Kidney tubule cell (primary cell): ENCODE measurements at regions not wholly inside any gene's neighbourhood (a gene's known extent, or its start where the extent isn't known, plus 50 kb on each side); places are given as distances from the start of the nearest gene placed in this dataset.

ENCODE experiments used
- DNase-seq: peaks from one replicate; pipeline ENCODE4 v3.0.0-alpha.2; 2018; ENCODE audit warnings: low spot score

DNA sequence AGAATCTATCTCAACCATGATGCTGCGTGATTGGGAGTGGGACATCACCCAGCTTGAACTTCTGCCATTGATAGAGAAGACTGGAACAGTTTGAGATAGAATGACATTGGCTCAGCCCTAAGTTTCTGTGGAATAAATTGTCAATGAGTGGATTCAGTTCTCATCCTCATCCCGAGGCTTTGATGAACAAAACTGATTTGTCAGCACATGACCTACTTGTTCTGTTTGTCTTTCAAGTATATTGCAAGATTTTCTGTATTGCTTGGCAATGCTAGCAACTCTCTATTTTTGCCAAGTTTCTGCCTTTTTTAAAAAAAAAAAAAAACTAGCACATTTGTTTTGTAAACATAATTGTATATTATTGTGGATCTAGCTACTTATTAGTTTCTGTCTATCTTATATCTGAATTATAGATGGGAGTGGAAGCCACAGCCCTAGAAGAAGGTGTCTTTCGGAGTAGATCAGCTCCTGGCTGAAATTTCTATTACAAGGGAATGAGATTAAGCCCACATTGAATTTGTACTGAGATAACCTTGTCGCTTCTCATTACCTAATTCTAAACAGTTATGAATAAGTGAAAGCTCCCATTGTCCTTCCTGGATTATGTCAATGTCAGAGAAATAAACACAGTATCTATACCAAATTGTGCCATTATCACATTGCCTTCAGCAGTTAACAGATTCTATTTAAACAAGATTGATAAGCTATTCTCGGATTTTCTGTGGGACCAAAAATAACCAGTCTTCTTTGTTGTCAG, 166.1 kb downstream of the TNFSF13B start:
- no peak for DNase-seq

GRCh38 chr13:108437496-108437895, 168.0 kb downstream of the TNFSF13B start:
- peak; percentile 2 for DNase-seq

DNA sequence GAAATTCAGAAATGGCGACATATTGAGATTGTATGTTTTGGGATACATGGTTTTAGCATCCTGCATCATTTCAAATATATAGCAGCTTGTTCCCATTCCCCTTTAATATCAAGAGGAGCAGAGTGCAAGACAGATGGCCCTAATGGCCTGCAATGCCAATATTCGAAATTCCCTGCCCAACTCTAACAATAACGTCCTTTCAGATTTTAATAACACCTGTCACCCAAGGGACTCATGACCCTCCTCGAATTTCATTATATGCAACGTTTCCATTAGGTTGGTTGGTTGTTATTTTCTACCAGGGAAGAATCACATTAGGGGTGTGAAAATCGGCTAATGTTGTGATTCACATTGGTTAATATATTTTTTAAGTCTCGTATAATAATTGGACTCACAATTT, 170.0 kb downstream of the TNFSF13B start:
- no peak for DNase-seq

DNA sequence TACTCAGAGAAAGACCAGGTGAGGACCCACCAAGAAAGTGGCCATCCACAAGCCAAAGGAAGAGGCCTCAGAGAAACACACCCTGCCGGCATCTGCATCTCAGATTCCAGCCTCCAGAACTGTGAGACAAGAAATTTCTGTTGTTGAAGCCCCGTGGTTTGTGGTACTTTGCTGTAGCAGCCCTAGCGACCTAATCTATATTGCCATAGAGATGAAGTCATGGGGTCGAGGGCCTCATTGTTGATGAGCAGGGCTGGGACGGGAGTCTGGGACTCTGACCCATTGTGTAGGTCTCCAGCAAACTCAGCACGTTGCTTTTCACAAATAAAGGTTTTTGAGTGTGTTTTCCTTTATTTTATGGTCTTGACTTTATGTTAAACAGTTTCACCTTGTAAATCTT, 174.9 kb downstream of the TNFSF13B start:
- DNase-seq: no peak

DNA sequence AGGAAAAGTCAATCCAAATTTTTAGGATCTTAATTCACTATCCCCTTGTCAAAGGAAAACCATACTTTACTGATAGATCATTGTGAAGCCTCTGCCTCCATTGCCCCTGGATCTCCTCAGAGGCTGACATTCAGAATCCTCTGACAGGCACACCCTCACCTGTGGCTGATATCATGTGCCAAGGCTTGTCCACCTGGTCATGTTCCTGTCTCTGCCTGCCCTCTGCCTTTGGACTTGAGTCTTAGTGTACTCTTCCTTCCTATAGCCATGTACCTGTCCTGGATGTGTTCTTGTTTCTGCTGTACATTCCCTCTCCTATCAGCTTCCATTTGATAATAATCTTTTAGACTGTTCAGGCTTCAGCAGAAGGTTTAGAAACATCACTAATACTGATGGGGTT, 179.4 kb downstream of the TNFSF13B start:
- DNase-seq: no peak

GRCh38 chr13:108451121-108451520, 178.3 kb upstream of the MYO16 start:
- no peak for DNase-seq

DNA sequence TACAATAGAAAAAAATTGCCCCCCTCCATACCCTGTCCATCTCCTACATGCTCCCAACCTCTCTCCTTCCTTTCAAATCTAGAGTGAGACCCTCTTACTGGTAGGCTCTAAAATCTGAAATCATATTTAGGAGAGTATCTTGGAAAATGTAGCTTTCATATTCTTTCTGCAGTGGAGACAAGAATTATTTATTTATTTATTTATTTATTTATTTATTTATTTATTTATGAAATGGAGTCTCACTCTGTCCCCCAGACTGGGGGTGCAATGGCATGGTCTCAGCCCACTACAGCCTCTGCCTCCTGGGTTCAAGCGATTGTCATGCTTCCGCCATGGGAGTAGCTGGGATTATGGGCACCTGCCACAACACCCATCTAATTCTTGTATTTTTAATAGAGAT, 174.1 kb upstream of the MYO16 start:
- no peak for DNase-seq

GRCh38 chr13:108460043-108460442, 169.4 kb upstream of the MYO16 start:
- DNase-seq: no peak

DNA sequence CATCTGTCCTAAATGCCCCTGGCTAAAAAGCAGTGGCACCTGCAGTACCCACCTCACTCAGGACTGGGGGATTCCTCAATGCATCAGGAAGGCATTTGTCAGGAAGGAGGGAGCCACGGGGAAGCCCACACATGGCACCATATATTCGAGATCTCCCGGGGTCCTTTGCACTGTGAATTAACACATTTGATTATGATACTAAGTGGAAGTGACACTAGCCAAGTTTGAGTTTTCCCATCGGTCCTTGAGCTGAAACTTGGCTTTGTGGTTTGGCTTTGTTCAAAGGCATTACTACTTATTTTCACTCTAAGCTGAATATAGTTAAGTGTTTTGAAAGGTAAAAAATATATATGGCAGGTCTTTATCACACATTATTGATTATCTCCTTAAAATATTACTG, 168.7 kb upstream of the MYO16 start:
- DNase-seq: no peak

GRCh38 chr13:108463340-108463739, 166.1 kb upstream of the MYO16 start:
- peak; percentile 93 for DNase-seq

DNA sequence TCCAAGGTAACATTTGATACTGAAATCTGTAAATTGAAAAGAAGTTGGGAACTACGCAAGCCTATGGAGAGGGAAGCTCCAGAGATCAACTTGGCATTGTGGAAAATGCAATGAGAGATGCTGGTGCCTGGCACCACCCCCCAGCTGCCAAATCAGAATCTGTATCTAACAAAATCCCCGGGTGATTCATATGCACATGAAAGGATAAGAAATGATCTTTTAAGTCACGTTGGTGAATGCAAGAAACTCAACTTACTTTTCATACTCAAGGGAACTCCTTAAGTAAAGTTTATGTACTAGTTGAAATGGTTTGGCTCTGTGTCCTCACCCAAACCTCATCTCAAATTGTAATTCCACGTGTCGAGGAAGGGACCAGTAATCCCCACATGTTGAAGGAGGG, 158.5 kb upstream of the MYO16 start:
- no peak for DNase-seq

- no peak for DNase-seq
Observed at GRCh38 chr13:108475181-108475580, 154.2 kb upstream of the MYO16 start.

GRCh38 chr13:108477376-108477775, 152.0 kb upstream of the MYO16 start:
- DNase-seq: no peak

DNA sequence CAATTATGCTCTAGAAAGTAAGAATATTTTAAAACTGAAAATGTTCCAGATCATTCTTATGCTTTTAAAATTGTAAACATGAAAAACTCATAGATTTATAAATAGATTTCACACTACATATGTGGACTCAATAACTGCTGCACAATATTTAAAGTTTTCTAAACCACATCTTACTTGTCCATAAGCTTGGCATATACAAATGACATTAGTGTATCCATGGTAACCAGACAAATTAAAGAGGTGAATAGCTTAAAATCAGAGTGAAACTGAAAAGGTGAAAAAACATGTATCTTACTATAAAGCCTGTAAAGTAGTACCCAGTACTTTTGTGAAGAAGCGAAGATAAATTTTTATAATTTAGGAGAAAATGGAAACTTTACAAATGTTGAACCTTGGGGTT, 151.2 kb upstream of the MYO16 start:
- DNase-seq: no peak

DNA sequence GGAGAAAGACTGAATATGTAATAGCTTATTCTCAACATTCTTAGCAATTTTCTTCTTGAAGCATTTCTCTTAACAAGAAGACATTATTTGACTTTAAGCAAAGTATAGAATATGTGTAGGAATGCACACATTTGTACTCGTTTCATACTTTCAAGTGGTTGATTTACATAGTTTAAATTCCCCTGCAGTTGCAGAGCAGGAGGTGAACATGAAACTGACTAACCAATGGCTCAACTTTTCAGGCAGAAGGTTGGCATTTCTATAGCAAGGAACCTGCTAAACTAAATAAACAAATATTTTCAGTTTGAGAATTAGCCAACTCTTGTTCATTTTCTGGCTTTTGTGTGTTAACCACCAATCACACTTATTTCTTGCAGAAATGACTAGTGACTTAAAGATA, 145.4 kb upstream of the MYO16 start:
- DNase-seq: no peak

- no peak for DNase-seq
Observed at GRCh38 chr13:108486096-108486495, 143.3 kb upstream of the MYO16 start.

DNA sequence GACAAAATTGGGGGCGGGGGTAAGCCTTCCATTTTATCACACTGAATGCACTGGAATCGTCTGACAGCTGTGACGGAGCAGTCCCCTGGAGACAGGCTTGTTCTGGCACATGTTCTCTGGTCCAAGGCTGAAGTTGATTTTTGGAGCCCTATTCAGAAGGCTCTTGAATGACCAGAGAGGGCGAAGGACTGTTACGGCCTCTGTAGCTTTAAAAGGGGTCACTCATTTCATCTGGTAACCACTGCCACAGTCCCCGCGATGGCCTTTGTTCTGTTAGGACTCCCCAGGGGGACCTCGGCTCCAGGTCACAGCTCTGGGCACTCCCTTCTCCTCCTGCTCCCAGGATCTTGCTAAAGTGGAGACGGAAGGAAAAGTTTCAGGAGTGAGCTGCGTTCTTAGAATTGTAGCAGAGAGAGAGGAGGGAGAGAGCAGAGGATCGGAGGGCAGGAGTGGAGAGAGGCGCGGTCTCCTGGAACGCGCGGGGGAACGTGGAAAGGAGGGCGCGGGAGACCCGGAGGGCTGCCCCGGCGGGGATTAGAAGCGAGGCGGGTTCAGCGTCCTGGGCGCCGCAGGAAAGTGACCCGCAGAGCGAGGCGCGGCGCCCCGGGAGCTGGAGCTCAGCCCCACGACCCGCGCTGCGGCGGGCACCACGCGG, 134.3 kb upstream of the MYO16 start:
- peak; percentile 5 for DNase-seq

- peak; percentile 19 for DNase-seq
Observed at GRCh38 chr13:108495646-108496361, 133.6 kb upstream of the MYO16 start.

DNA sequence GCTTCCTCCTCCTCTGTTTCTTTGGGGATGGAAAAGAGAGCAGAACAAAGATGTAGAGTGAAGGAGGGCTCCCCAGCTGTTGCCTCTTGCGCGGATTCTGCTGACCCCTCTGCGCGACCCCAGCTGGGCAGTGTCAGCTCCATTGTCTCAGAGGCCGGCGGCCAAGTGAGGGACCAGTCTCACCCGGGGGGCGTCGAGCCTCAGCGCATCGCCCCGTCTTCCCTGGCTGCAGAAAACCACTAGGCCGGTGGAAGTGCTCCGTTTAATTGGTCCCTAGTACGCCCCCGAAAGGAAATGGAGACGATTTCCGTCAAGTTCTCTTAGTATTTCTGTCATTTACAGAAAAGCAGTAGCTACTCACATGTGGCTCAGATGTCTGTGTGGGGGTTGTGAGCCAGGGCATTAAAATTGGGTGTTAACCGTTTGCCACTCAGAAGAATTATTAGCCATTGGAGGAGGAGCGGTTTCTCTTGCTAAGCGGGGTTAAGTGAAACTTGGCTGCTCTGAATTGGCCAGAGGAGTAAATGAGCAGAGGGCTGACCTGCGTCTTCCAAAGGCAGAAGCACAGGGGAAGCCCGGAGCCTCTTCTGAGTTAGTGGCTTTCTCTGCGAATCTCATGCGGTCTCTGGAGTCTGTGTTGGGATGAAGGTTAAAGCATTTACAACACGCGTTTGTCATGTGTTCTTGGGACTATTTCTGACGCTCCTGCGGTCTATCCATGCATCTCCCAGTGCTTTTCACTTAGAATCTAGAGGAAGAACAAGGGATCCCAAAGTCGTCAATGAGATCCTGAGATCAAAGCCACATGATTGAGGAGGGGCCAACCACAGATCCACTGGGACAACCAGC, 132.8 kb upstream of the MYO16 start:
- no peak for DNase-seq

DNA sequence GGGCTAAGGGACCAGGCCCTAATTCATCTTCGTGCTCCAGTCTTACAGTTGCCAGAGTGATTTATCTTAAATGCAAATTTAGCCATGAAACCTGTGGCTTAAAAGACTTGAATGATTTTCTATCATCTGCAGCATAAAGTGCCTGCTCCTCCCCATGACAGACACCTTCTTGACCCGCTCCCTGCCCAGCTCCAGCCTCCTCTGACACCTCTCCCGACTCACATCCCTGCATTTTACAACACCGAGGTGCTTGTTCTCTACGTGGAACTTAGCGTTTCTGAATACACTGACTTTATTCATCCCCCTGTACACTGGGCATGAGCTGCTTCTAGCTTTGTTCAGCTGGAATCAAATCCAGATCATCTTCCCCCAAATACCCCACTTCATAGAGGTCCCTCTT, 128.7 kb upstream of the MYO16 start:
- DNase-seq: no peak

- DNase-seq: peak; percentile 16
Observed at GRCh38 chr13:108508263-108508662, 121.1 kb upstream of the MYO16 start.

DNA sequence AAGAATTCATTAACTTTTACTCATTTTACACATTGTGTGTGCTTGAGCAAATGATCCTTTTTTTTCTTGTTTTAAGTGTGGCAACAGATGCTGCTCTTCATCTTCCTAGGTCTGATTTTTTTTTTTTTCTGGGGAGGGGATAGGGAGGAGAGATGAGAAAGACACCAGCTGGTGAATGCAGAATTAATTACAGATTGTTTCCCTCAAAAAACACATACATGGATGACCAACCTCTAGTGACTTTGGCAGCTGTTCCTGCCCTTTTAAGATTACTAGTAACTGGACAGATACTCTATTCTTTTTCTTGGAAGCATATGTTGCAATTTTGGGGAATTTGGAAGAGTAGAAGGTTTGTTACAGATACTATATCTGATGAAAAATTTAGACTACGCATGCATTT, 103.6 kb upstream of the MYO16 start:
- no peak for DNase-seq
